ENCODE measurements at regions not wholly inside any gene's neighbourhood (a gene's known extent, or its start where the extent isn't known, plus 50 kb on each side); places are given as distances from the start of the nearest gene placed in this dataset.

GRCh38 chr4:117527601-117528000 lies 442.2 kb upstream of the TRAM1L1 start:
- no peaks in the 10 kb centered on the region for H3K36me3 ChIP-seq
- DNase-seq (no peak), ATAC-seq (no peak)
- no peak overlapping the region for H3K4me3 ChIP-seq
- intact Hi-C loops (cut with DNase I; ENCODE audit: low total_unique reads) (no loop called here), in situ Hi-C loops (cut with MboI; ENCODE audit: low sequenced_read_pairs in 4 of 4) (no loop called here)
- H3K27ac ChIP-seq = no peak overlapping the region
- no peaks in the 10 kb centered on the region for H3K4me1 ChIP-seq
- H3K9me3 ChIP-seq = no peaks in the 10 kb centered on the region
- TF ChIP-seq CTCF (IDR thresholded peaks at IDR 0.05 in 4 of 5, conservative IDR thresholded peaks at IDR 0.05 in 1 of 5) (no peak), POLR2A (IDR thresholded peaks at IDR 0.05) (no peak)
- H3K27me3 ChIP-seq = no peaks in the 10 kb centered on the region

GRCh38 chr4:117529401-117529800 lies 444.0 kb upstream of the TRAM1L1 start:
- no peak for TF ChIP-seq CTCF (IDR thresholded peaks at IDR 0.05 in 4 of 5, conservative IDR thresholded peaks at IDR 0.05 in 1 of 5)
- TF ChIP-seq POLR2A (IDR thresholded peaks at IDR 0.05) = no peak
- H3K9me3 ChIP-seq = no peaks in the 10 kb centered on the region
- H3K4me1 ChIP-seq = no peaks in the 10 kb centered on the region
- no peaks in the 10 kb centered on the region for H3K36me3 ChIP-seq
- DNase-seq (no peak), ATAC-seq (no peak)
- H3K27ac ChIP-seq = no peak overlapping the region
- H3K27me3 ChIP-seq = no peaks in the 10 kb centered on the region
- no peak overlapping the region for H3K4me3 ChIP-seq
- in situ Hi-C loops (cut with MboI; ENCODE audit: low sequenced_read_pairs in 4 of 4) = no loop called here
- intact Hi-C loops (cut with DNase I; ENCODE audit: low total_unique reads) = no loop called here

- ATAC-seq (no peak), DNase-seq (no peak)
- Histone ChIP-seq H3K27ac (no peak overlapping the region), H3K27me3 (no peaks in the 10 kb centered on the region), H3K36me3 (no peaks in the 10 kb centered on the region), H3K4me1 (no peaks in the 10 kb centered on the region), H3K4me3 (no peak overlapping the region), H3K9me3 (no peaks in the 10 kb centered on the region)
- in situ Hi-C loops (cut with MboI; ENCODE audit: low sequenced_read_pairs in 4 of 4) = no loop called here
- TF ChIP-seq CTCF (IDR thresholded peaks at IDR 0.05 in 4 of 5, conservative IDR thresholded peaks at IDR 0.05 in 1 of 5) (no peak), POLR2A (IDR thresholded peaks at IDR 0.05) (no peak)
- intact Hi-C loops (cut with DNase I; ENCODE audit: low total_unique reads) = no loop called here
Measured at GRCh38 chr4:117533501-117533900, 448.1 kb upstream of the TRAM1L1 start.

GRCh38 chr4:117545039-117545438 lies 459.7 kb upstream of the TRAM1L1 start:
- ATAC-seq (no peak), DNase-seq (no peak)
- Histone ChIP-seq H3K4me3 (no peak overlapping the region), H3K36me3 (no peaks in the 10 kb centered on the region), H3K9me3 (no peaks in the 10 kb centered on the region), H3K27ac (no peak overlapping the region), H3K27me3 (no peaks in the 10 kb centered on the region), H3K4me1 (no peaks in the 10 kb centered on the region)
- TF ChIP-seq POLR2A (IDR thresholded peaks at IDR 0.05) (no peak), CTCF (IDR thresholded peaks at IDR 0.05 in 4 of 5, conservative IDR thresholded peaks at IDR 0.05 in 1 of 5) (no peak)
- intact Hi-C loops (cut with DNase I; ENCODE audit: low total_unique reads) (no loop called here), in situ Hi-C loops (cut with MboI; ENCODE audit: low sequenced_read_pairs in 4 of 4) (no loop called here)

- Histone ChIP-seq H3K27ac (no peak overlapping the region), H3K4me3 (no peak overlapping the region), H3K36me3 (no peaks in the 10 kb centered on the region), H3K4me1 (no peaks in the 10 kb centered on the region), H3K27me3 (no peaks in the 10 kb centered on the region), H3K9me3 (no peaks in the 10 kb centered on the region)
- intact Hi-C loops (cut with DNase I; ENCODE audit: low total_unique reads) = no loop called here
- in situ Hi-C loops (cut with MboI; ENCODE audit: low sequenced_read_pairs in 4 of 4) = no loop called here
- DNase-seq = no peak
- ATAC-seq = no peak
- TF ChIP-seq CTCF (IDR thresholded peaks at IDR 0.05 in 4 of 5, conservative IDR thresholded peaks at IDR 0.05 in 1 of 5) (no peak), POLR2A (IDR thresholded peaks at IDR 0.05) (no peak)
Measured at GRCh38 chr4:117549524-117549923, 464.1 kb upstream of the TRAM1L1 start.

Measured in gastrocnemius medialis (tissue), 4 donors.